ENCODE measurements at regions not wholly inside any gene's neighbourhood (a gene's known extent, or its start where the extent isn't known, plus 50 kb on each side); places are given as distances from the start of the nearest gene placed in this dataset.

DNA sequence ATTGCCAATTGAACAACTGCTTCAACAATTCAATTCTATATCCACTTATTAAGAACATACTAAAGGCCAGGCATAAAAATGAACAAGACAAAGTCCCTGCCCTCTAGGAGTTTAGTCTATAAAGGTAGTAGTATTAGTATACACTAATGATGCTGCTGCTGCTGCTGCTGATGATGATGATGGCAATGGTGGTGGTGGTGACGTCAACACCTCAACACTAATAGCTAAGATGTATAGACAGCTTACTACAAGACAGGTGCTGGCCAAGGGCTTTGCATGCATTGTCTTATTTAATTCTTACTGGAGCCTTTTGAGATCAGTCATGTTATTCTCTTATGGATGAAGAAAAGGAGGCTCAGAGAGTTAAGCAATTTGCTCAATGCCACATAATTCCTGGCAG lies 164.4 kb upstream of the ASIC2 start:
- TF ChIP-seq GATA3 (IDR thresholded peaks at IDR 0.05; ENCODE audit: low read depth, low read length) (no peak), GATA2 (IDR thresholded peaks at IDR 0.05; ENCODE audit: low read depth, low read length) (no peak)
